GM19372 (cell line): ENCODE measurements at regions not wholly inside any gene's neighbourhood (a gene's known extent, or its start where the extent isn't known, plus 50 kb on each side); places are given as distances from the start of the nearest gene placed in this dataset.

ENCODE experiments used
- ATAC-seq: cut with Tn5 transposase; IDR thresholded peaks from one replicate; pipeline ENCODE4 v1.9.1; 2021; ENCODE audit warnings: mild to moderate bottlenecking, low read depth, moderate library complexity; ENCODE audit not compliant: unreplicated experiment

DNA sequence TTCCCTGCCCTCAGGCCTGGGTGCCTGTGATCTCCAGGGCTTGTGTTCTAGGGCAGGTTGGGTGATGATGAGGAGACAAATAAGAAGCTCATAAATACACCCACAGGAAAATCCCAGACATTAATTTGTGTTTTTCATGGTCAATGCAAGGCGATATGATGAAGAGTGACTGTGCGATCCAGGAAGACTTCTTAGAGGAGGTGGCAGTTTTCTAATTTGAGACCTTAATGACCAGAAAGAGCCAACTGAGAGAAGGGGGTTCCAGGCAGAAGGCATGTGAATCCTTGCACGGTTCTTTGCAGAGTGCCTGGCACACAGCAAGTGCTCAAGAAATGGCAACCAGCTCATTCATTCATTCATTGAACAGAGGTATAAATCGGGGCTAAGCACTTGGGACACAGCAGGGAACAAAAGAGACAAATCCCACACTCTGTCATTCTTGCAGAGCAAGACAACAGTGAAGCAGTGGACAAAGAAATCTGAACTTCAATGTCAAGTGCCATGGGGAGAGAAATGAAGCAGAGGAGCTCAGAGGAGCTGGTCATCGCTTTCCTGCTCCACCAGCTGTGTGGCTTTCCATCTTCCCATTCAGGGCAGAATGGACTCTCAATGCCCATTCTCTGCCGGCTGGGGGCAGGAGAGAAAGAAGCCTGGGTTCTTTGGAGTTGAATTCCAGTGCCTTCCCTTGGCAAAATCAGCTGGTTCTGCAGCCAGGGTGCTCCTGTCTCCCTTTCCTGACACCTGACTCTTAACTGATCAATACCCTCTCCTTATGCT lies 128.3 kb downstream of the AACS start:
- no peak for ATAC-seq

GRCh38 chr12:125194163-125194773 lies 129.0 kb downstream of the AACS start:
- no peak for ATAC-seq

DNA sequence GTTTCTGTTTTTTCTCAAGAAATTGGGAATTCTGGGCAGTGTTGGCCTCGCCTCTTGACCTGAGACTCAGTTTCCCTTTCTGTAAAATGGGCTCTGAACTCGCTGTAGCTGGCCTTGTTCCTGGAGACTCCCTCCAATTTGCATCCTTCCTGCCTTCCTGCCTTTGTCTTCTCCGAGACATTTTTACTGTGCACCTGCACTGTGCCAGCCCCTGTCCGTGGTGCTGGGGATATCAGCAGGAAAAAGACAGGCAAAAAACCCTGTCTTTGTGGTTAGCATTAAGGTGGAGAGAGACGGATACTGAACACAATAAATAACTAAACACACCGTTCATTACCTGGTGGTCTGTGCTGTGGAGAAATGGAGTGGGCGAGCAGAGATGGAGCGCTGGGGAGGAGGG lies 129.8 kb downstream of the AACS start:
- ATAC-seq, result no peak

DNA sequence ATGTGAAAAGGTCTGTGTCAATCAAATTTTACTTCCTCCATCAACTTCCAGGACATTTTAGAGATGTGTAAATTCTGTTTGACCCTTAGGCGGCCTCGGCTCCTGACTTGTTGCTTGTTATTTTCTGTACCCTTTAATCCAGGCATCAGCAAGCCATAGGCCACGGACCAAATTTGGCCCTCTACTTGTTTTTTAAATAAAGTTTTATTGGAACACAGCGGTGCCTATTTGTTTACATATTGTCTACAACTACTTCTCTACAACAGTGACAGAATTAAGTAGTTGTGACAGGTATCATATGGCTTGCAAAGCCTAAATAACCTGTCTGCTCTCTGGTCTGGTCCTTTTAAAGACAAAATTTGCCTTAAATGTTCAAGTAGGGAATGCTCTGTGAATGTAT lies 132.1 kb downstream of the AACS start:
- ATAC-seq, result no peak

GRCh38 chr12:125198652-125199051 lies 133.4 kb downstream of the AACS start:
- no peak for ATAC-seq

DNA sequence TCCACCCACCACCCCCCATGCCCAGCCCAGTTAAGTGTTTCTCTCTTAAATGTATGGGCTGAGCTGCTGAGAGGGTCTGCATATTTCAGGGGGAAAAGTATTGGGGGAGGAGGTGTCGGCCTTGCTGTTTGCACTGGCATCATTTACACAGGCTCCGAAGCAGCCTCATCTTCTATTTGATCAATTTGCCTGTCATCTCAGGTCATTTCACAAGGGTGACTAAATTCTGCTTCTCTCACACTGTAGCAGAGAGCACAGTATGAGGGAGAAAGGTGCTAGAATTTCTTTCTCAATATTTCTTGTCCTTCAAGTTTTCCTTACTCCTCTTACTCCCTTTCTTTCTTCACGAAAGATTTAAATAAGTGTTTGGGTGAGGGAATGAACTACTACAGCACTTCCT lies 135.9 kb downstream of the AACS start:
- ATAC-seq, result no peak

DNA sequence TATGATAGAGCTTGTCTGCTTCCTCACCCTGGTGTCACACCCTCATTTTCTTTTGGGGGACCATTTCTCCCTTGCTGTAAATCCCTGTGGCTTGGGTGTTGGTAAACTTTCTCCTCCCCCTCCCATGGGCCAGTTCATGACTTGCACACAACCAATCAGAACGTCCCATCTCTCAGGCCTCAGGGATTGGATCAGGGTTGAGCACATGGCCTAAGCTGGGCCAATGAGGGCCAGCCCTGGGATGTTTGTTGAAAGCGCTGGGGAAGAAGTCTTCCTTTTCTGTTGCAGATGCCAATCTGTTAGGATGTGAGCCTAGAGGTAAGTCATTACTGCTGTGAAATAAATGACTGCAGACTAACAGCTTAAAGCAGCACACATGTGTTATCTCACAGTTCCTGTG lies 136.7 kb downstream of the AACS start:
- ATAC-seq, result no peak

GRCh38 chr12:125202421-125202820 lies 137.2 kb downstream of the AACS start:
- ATAC-seq, result no peak

- ATAC-seq, result no peak
These were observed 138.0 kb downstream of the AACS start for GRCh38 chr12:125203145-125203765.

GRCh38 chr12:125205386-125205785 lies 140.2 kb downstream of the AACS start:
- ATAC-seq, result no peak

DNA sequence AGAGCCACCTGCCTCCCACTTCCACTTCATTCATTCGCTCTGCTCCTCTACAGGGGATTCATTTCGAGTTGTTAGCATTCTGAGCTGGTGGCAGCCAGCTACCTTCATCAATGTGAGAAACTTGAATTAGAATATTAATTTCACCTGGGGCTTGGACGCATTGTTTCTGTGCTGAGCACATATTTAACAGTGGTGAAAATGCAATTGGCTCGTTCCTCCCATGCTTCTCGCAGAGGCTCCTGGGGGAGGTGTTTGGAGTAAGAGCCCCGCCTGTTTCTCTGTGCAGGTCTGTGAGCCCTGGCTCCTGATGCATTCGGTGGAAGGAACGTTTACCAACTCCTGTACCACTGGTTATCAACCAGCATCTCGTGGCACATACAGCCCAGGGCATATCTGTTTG lies 141.5 kb downstream of the AACS start:
- ATAC-seq, result no peak

DNA sequence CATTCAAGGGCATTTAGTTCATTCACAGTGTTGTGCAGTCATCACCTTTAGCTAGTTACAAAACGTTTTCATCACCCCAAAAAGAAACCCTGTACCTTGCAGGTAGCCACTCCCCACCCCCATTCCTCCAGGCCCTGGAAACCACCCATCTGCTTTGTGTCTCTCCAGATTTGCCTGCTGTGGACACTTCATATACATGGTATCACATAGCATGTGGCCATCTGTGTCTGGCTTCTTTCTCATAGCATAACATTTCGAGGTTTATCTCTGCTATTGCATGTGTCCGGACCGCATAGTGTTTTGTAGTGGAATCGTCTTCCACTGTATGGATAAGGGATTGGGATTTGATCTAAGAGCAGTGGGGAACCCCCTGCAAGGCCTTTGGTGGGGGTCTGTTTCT lies 143.1 kb downstream of the AACS start:
- ATAC-seq, result no peak

- ATAC-seq, result no peak
These were observed 143.7 kb downstream of the AACS start for GRCh38 chr12:125208942-125209341.

GRCh38 chr12:125210104-125210755 lies 145.0 kb downstream of the AACS start:
- no peak for ATAC-seq

- ATAC-seq, result no peak
These were observed 146.2 kb downstream of the AACS start for GRCh38 chr12:125211464-125211863.

- no peak for ATAC-seq
These were observed 149.1 kb downstream of the AACS start for GRCh38 chr12:125214289-125214688.

GRCh38 chr12:125216756-125217155 lies 151.5 kb downstream of the AACS start:
- ATAC-seq, result no peak

DNA sequence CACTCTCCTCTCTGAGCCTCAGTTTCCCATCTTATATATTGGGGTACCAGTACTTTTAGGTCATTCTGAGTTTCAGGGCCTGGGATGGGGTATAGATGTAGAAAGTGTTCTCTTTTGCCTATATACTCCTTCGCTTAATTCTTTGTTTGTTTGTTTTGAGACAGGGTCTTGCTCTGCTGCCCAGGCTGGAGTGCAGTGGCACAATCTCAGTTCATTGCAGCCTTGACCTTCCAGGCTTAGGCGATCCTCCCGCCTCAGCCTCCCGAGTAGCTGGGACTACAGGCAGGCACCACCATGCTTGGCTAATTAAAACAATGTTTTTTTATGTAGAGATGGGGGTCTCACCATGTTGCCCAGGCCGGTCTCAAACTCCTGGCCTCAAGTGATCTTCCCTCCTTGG lies 152.1 kb downstream of the AACS start:
- ATAC-seq, result no peak

DNA sequence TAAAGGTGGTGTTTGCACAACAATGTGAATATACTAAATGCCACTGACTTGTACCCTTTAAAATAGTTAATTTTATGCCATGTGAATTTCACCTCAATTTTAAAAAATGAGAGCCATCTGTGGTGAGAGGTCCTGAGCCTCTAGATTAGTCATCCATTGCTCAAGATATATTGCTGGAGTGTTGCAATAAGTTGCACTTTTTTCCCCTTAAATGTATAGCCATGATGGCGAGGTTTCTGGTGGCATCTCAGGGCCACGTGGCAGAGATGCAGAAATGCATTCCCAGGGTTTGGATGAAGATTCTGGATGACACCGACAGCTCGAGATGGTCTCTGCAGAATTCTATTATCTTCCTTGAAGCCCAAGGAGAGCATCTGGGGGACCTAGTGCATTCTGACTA lies 153.7 kb downstream of the AACS start:
- ATAC-seq, result no peak

DNA sequence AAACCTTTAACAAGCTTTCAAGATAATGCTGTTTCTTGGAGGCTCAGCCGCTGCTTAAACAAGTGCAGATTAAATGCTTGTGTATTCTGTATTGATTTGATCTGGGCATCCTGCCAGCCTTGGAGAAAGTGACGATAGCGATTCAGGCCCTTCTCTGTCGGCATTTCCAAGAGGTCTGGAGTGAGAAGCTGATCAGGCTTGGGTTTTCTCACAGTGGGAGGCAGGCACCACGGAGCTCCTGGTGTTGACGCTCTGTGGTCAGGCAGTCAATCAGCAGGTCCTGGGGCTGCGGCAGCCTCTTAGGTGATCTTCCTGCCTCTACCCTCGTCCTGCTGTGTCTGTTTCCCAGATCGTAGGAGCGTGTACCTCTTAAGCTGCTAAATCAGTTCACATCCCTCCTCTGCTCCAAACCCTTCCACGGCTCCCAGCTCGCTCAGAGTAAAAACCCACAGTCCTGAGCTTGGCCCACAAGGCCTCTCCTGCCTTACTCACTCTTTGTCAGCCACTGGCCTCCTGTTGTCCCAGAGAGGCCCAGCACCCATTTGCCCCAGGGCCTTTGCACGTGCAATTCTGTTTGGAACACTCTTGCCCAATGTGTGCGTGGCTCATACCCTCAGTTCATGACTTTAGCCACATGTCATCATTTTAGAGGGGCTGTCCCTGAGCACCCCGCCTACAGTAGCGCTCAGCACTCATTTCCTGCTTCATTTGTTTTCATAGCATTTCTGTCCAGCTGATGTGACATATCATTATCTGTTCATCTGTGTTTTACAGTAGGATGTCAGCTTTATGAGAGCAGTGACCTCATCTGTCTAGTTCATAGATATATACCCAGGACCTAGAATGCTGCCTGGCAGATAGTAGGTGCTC lies 155.4 kb downstream of the AACS start:
- no peak for ATAC-seq
